WERI-Rb-1 (cell line): ENCODE measurements at regions not wholly inside any gene's neighbourhood (a gene's known extent, or its start where the extent isn't known, plus 50 kb on each side); places are given as distances from the start of the nearest gene placed in this dataset.

ENCODE experiments used
- DNase-seq: peaks from one replicate; pipeline ENCODE4 v3.0.0-alpha.2; 2020
- H3K27ac ChIP-seq: fragments of 250-450 bp; sonication (Bioruptor Pico); 2 replicates; pipeline ENCODE4 v1.5.1; 2020; ENCODE audit warnings: mild to moderate bottlenecking, moderate library complexity
- H3K27me3 ChIP-seq: fragments of 250-450 bp; sonication (Bioruptor Pico); 2 replicates; pipeline ENCODE4 v1.5.1; 2021; ENCODE audit warnings: mild to moderate bottlenecking, low read depth, moderate library complexity; ENCODE audit not compliant: insufficient read depth, severe bottlenecking
- H3K36me3 ChIP-seq: fragments of 250-450 bp; sonication (Bioruptor Pico); 2 replicates; pipeline ENCODE4 v1.5.1; 2020; ENCODE audit warnings: mild to moderate bottlenecking, moderate library complexity
- H3K4me3 ChIP-seq: 2 replicates; pipeline ENCODE4 v1.5.1; 2011; ENCODE audit warnings: low read depth, mild to moderate bottlenecking, control low read depth, low read length
- H3K9me3 ChIP-seq: fragments of 250-450 bp; sonication (Bioruptor Pico); 2 replicates; pipeline ENCODE4 v1.5.1; 2021; ENCODE audit warnings: mild to moderate bottlenecking, moderate library complexity; ENCODE audit not compliant: severe bottlenecking
- CTCF ChIP-seq: IDR thresholded peaks from 2 replicates; pipeline ENCODE4 v1.5.1; 2011; ENCODE audit warnings: low read depth, mild to moderate bottlenecking, control low read depth, inconsistent platforms, low read length

- Histone ChIP-seq H3K27me3 (no peaks in the 10 kb centered on the region), H3K27ac (no peak overlapping the region), H3K4me3 (no peak overlapping the region), H3K9me3 (no peaks in the 10 kb centered on the region), H3K36me3 (no peaks in the 10 kb centered on the region)
- no peak for TF ChIP-seq CTCF
- no peak for DNase-seq
Measured at GRCh38 chr2:78118037-78118436, 595.9 kb upstream of the LRRTM4 start.

- H3K27ac ChIP-seq: no peak overlapping the region
- TF ChIP-seq CTCF: no peak
- DNase-seq: no peak
Measured at GRCh38 chr2:78120275-78120674, 598.1 kb upstream of the LRRTM4 start.

GRCh38 chr2:78125042-78125441 is 602.9 kb upstream of the LRRTM4 start:
- no peak for TF ChIP-seq CTCF

More at GRCh38 chr2:78120275-78120674, 598.1 kb upstream of the LRRTM4 start:
- Histone ChIP-seq H3K9me3 (no peaks in the 10 kb centered on the region), H3K27me3 (no peaks in the 10 kb centered on the region), H3K36me3 (no peaks in the 10 kb centered on the region), H3K4me3 (no peak overlapping the region)

GRCh38 chr2:78127424-78127823 is 605.2 kb upstream of the LRRTM4 start:
- no peak overlapping the region for H3K27ac ChIP-seq
- DNase-seq: no peak
- no peak overlapping the region for H3K4me3 ChIP-seq
- no peaks in the 10 kb centered on the region for H3K36me3 ChIP-seq
- H3K27me3 ChIP-seq: no peaks in the 10 kb centered on the region
- TF ChIP-seq CTCF: no peak
- no peaks in the 10 kb centered on the region for H3K9me3 ChIP-seq

More at GRCh38 chr2:78125042-78125441, 602.9 kb upstream of the LRRTM4 start:
- no peaks in the 10 kb centered on the region for H3K9me3 ChIP-seq
- no peaks in the 10 kb centered on the region for H3K36me3 ChIP-seq
- H3K4me3 ChIP-seq: no peak overlapping the region
- no peak overlapping the region for H3K27ac ChIP-seq
- H3K27me3 ChIP-seq: no peaks in the 10 kb centered on the region
- DNase-seq: no peak

GRCh38 chr2:78132391-78133370 is 610.5 kb upstream of the LRRTM4 start:
- DNase-seq: no peak
- no peak overlapping the region for H3K4me3 ChIP-seq
- no peaks in the 10 kb centered on the region for H3K36me3 ChIP-seq
- H3K9me3 ChIP-seq: no peaks in the 10 kb centered on the region
- TF ChIP-seq CTCF: no peak
- no peak overlapping the region for H3K27ac ChIP-seq
- H3K27me3 ChIP-seq: no peaks in the 10 kb centered on the region
